ENCODE measurements at regions not wholly inside any gene's neighbourhood (a gene's known extent, or its start where the extent isn't known, plus 50 kb on each side); places are given as distances from the start of the nearest gene placed in this dataset.

DNA sequence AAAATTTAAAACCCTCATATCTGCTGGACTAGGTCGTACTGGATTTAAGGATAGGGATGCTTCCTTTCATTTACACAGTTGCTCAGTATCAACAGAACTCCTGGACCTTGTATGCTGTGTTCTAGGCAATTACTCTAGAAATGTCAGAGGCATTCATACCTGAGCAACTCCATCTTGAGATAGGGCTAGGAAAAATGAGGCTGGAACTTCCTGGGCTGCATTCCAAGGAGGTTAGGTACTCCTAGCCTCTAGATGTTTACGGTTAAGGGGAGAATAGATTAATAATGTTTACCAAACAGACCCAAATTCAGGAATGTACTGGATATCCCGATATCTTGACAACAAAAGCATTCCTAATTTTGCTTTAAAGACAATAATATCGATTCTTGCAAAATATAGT is 84.7 kb upstream of the NLGN4X start:
- no peak for TF ChIP-seq HNF4G (IDR thresholded peaks at IDR 0.05)
- TF ChIP-seq, protein P1, sequence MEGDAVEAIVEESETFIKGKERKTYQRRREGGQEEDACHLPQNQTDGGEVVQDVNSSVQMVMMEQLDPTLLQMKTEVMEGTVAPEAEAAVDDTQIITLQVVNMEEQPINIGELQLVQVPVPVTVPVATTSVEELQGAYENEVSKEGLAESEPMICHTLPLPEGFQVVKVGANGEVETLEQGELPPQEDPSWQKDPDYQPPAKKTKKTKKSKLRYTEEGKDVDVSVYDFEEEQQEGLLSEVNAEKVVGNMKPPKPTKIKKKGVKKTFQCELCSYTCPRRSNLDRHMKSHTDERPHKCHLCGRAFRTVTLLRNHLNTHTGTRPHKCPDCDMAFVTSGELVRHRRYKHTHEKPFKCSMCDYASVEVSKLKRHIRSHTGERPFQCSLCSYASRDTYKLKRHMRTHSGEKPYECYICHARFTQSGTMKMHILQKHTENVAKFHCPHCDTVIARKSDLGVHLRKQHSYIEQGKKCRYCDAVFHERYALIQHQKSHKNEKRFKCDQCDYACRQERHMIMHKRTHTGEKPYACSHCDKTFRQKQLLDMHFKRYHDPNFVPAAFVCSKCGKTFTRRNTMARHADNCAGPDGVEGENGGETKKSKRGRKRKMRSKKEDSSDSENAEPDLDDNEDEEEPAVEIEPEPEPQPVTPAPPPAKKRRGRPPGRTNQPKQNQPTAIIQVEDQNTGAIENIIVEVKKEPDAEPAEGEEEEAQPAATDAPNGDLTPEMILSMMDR (IDR thresholded peaks at IDR 0.05; ENCODE audit: low read depth, low read length, missing input control): no peak
